Suprapubic skin (tissue), 4 donors: ENCODE measurements at regions not wholly inside any gene's neighbourhood (a gene's known extent, or its start where the extent isn't known, plus 50 kb on each side); places are given as distances from the start of the nearest gene placed in this dataset.

Experiments
- DNase-seq, 2 donors: peaks; one replicate each; pipeline ENCODE4 v3.0.0-alpha.2; 2019; ENCODE audit warnings: low spot score in 2 of 2
- H3K27ac ChIP-seq: fragments of 200-600 bp; sonication (generic); one replicate; pipeline ENCODE4 v1.5.1; 2019
- H3K27me3 ChIP-seq: fragments of 200-600 bp; sonication (generic); one replicate; pipeline ENCODE4 v1.5.1; 2019
- H3K36me3 ChIP-seq: fragments of 200-600 bp; sonication (generic); one replicate; pipeline ENCODE4 v1.5.1; 2019
- H3K4me1 ChIP-seq: fragments of 200-600 bp; sonication (generic); one replicate; pipeline ENCODE4 v1.5.1; 2019
- H3K4me3 ChIP-seq: fragments of 200-600 bp; sonication (generic); one replicate; pipeline ENCODE4 v1.5.1; 2019; ENCODE audit warnings: mild to moderate bottlenecking
- H3K9me3 ChIP-seq: fragments of 200-600 bp; sonication (generic); one replicate; pipeline ENCODE4 v1.5.1; 2019
- CTCF ChIP-seq, 2 donors: fragments of 200-600 bp in 1 of 2; fragments of 450-650 bp in 1 of 2; sonication (generic) in 1 of 2; IDR thresholded peaks; one replicate each; pipeline ENCODE4 v1.5.1; 2016 to 2019; ENCODE audit warnings: antibody characterized with exemption in 2 of 2, mild to moderate bottlenecking in 1 of 2, moderate library complexity in 1 of 2
- EP300 ChIP-seq: sonication (generic); formaldehyde crosslinking; IDR thresholded peaks from one replicate; pipeline ENCODE4 v1.6.1; 2017; ENCODE audit warnings: antibody characterized with exemption
- POLR2A ChIP-seq, 2 donors: fragments of 450-650 bp; IDR thresholded peaks; one replicate each; pipeline ENCODE4 v1.6.1; 2017; ENCODE audit warnings: antibody characterized with exemption in 2 of 2, mild to moderate bottlenecking in 2 of 2, moderate library complexity in 2 of 2
- POLR2AphosphoS5 ChIP-seq, 3 donors: sonication (generic); formaldehyde crosslinking; IDR thresholded peaks; one replicate each; pipeline ENCODE4 v1.6.1; 2017; ENCODE audit warnings: antibody characterized with exemption in 3 of 3
- WGBS: methylation state at CpG from one replicate; pipeline ENCODE4 v1.1.5; 2018; 5-methylcytosine and 5-hydroxymethylcytosine counted together

- no peak for TF ChIP-seq POLR2AphosphoS5 (IDR thresholded peaks at IDR 0.05)
- TF ChIP-seq POLR2A (IDR thresholded peaks at IDR 0.05): no peak
- TF ChIP-seq CTCF (IDR thresholded peaks at IDR 0.05): no peak
- TF ChIP-seq EP300: no peak
Measured at GRCh38 chr17:14498812-14499211, 197.9 kb downstream of the HS3ST3B1 start.

GRCh38 chr17:14494161-14494560 is 193.3 kb downstream of the HS3ST3B1 start:
- Histone ChIP-seq H3K36me3 (no peaks in the 10 kb centered on the region), H3K27me3 (no peaks in the 10 kb centered on the region), H3K4me3 (no peak overlapping the region), H3K9me3 (no peaks in the 10 kb centered on the region), H3K27ac (no peak overlapping the region), H3K4me1 (no peaks in the 10 kb centered on the region)
- WGBS: 94% methylated on average over 4 of the region's 4 CpGs
- TF ChIP-seq POLR2A (IDR thresholded peaks at IDR 0.05) (no peak), EP300 (no peak), CTCF (IDR thresholded peaks at IDR 0.05) (no peak), POLR2AphosphoS5 (IDR thresholded peaks at IDR 0.05) (no peak)
- DNase-seq: no peak

More at GRCh38 chr17:14498812-14499211, 197.9 kb downstream of the HS3ST3B1 start:
- no peak overlapping the region for H3K27ac ChIP-seq
- no peaks in the 10 kb centered on the region for H3K9me3 ChIP-seq
- no peaks in the 10 kb centered on the region for H3K36me3 ChIP-seq
- DNase-seq: no peak
- no peaks in the 10 kb centered on the region for H3K4me1 ChIP-seq
- WGBS: 81% methylated on average over 1 of the region's 1 CpG
- H3K27me3 ChIP-seq: no peaks in the 10 kb centered on the region
- H3K4me3 ChIP-seq: no peak overlapping the region

- H3K9me3 ChIP-seq: no peaks in the 10 kb centered on the region
- no peak overlapping the region for H3K4me3 ChIP-seq
- H3K27ac ChIP-seq: no peak overlapping the region
- H3K27me3 ChIP-seq: no peaks in the 10 kb centered on the region
- H3K36me3 ChIP-seq: no peaks in the 10 kb centered on the region
- WGBS: 51% methylated on average over 2 of the region's 2 CpGs
- DNase-seq: no peak
- TF ChIP-seq POLR2AphosphoS5 (IDR thresholded peaks at IDR 0.05) (no peak), POLR2A (IDR thresholded peaks at IDR 0.05) (no peak), EP300 (no peak), CTCF (IDR thresholded peaks at IDR 0.05) (no peak)
- H3K4me1 ChIP-seq: no peaks in the 10 kb centered on the region
Measured at GRCh38 chr17:14489986-14490385, 189.1 kb downstream of the HS3ST3B1 start.

GRCh38 chr17:14488958-14489550 is 188.2 kb downstream of the HS3ST3B1 start:
- no peak for TF ChIP-seq POLR2AphosphoS5 (IDR thresholded peaks at IDR 0.05)
- no peak for TF ChIP-seq EP300
- H3K27ac ChIP-seq: no peak overlapping the region
- no peak overlapping the region for H3K4me3 ChIP-seq
- H3K36me3 ChIP-seq: no peaks in the 10 kb centered on the region
- DNase-seq: no peak
- no peaks in the 10 kb centered on the region for H3K9me3 ChIP-seq
- H3K27me3 ChIP-seq: no peaks in the 10 kb centered on the region
- 71% methylated on average over 2 of the region's 2 CpGs for WGBS
- H3K4me1 ChIP-seq: no peaks in the 10 kb centered on the region

- H3K4me3 ChIP-seq: no peak overlapping the region
Measured at GRCh38 chr17:14487068-14487467, 186.2 kb downstream of the HS3ST3B1 start.

More at GRCh38 chr17:14487068-14487467, 186.2 kb downstream of the HS3ST3B1 start:
- no peaks in the 10 kb centered on the region for H3K36me3 ChIP-seq
- no peaks in the 10 kb centered on the region for H3K4me1 ChIP-seq
- TF ChIP-seq POLR2AphosphoS5 (IDR thresholded peaks at IDR 0.05) (no peak), POLR2A (IDR thresholded peaks at IDR 0.05) (no peak), EP300 (no peak), CTCF (IDR thresholded peaks at IDR 0.05) (no peak)
- DNase-seq: no peak
- H3K27ac ChIP-seq: no peak overlapping the region
- 93% methylated on average over 8 of the region's 8 CpGs for WGBS
- H3K9me3 ChIP-seq: no peaks in the 10 kb centered on the region
- H3K27me3 ChIP-seq: no peaks in the 10 kb centered on the region
